ENCODE measurements at regions not wholly inside any gene's neighbourhood (a gene's known extent, or its start where the extent isn't known, plus 50 kb on each side); places are given as distances from the start of the nearest gene placed in this dataset.

DNA sequence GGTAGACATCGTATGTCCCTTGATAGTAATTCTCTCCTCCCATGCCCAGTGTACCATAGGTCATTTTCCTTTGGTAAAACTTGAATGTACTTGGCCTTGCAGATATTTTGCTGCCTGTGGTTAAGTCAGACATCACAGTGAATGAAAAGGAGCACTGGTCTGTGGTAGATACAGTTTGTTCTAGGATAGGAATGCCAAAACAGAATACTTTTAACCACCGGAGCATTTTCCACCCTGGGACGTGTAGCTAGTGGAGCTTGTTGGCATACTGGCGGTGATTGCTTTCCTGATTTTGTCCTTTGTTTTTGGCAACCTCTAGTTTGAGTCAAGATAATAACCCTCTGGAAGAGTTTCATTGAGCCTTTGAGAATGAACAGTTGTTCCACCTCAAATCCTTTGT is 92.0 kb upstream of the BMPER start:
- DNase-seq (ENCODE audit: low spot score) = no peak

DNA sequence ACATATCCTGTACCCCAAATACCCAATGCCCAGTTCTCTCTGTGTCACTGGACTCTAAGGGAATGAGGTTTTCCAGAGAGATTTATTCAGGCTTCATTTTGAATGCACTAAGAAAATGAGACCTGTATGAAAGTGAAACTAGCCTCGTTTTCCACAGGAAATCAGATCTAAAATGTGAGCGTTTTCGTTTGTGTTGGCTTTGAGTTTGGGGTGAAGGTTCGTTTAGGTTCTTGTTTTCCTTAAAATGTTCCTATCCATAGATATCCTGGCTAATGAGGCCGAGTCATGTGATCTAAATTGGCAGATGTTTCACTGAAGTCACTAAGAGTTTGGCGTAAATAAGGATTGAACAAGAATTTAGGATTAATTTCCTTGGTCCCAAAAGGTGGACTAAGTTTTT is 90.9 kb upstream of the BMPER start:
- DNase-seq (ENCODE audit: low spot score) = no peak

DNA sequence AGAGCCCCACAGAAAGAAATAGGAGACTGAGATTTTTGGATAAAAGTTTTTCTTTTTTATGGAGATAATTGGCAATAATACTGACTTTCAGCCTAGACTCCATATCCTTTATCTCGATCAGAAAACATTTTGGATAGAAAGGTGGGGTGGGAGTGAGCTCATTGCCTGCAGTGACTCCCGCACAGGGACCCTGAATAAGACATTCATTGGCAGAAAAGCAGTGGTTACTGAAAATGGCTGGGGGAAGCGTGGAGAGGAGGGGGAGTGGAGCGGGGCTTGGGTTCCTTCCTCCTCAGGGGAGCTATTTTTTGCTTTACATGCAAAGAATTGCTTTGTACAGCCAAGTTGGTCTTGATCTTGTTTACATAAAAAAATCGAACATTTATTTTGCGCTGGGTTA is 90.4 kb upstream of the BMPER start:
- no peak for DNase-seq (ENCODE audit: low spot score)

DNA sequence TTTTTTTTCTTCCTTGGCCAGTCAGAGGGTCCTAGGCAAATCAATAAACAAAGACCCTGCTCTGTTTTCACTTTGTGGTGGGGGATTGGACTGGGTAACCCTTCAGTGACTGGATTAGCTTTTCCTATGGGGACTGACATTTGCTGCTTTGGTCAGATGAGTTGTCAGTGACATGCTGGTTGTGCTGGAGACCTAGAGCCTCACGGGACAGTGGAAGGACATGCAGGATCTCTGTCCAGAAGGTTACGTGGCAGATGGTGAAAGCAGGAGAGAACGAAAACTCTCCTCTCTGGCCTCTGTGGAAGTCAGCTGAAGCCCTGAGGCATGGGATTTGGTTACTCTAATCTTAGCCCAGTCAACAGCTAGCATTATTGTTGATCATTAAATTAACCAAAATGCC is 90.0 kb upstream of the BMPER start:
- no peak for DNase-seq (ENCODE audit: low spot score)

- no peak for DNase-seq (ENCODE audit: low spot score)
Observed at GRCh38 chr7:33816106-33816505, 89.2 kb upstream of the BMPER start.

DNA sequence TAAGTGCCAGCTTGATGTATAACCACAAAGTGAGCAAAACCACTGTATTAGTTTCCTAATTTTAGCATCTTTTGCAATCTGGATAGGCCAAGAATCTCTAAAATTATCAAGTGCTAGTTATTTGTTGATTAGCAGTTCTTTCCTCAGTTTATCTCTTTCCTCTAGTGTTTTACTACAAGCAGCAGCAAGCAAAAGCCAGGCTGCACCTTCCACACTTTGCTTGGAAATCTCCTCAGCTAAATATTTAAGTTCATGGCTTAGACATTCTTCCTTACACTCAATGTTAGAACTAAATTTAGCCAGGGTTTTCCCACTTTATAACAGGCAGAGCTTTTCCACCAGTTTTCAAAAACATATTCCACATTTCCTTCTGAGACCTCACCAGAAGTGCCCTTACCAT is 85.7 kb upstream of the BMPER start:
- DNase-seq (ENCODE audit: low spot score) = no peak

- no peak for DNase-seq (ENCODE audit: low spot score)
Observed at GRCh38 chr7:33820206-33820605, 85.1 kb upstream of the BMPER start.

DNA sequence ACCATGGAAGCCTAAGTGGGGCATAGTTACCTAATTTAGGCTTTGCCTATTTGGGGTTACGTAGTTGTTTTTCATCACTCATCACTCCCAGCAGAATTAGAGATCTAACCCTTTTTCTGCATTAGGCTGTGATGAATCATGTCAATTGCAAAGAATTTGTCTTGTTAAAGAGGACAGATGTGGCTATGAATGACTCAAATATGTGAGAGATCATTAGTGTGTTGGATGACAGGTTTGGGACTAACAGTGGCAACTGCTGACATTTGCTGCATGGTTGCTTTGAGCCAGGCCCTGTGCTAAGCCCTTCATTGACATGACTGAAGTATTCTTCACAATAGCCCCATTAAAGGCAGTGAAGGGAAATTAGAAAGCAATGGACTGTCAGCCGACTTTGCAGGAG is 83.4 kb upstream of the BMPER start:
- DNase-seq (ENCODE audit: low spot score) = no peak

GRCh38 chr7:33823913-33824312 is 81.4 kb upstream of the BMPER start:
- no peak for DNase-seq (ENCODE audit: low spot score)

- DNase-seq (ENCODE audit: low spot score) = no peak
Observed at GRCh38 chr7:33824911-33825459, 80.4 kb upstream of the BMPER start.

GRCh38 chr7:33825644-33826043 is 79.7 kb upstream of the BMPER start:
- no peak for DNase-seq (ENCODE audit: low spot score)

- no peak for DNase-seq (ENCODE audit: low spot score)
Observed at GRCh38 chr7:33829536-33829935, 75.8 kb upstream of the BMPER start.

- DNase-seq (ENCODE audit: low spot score) = no peak
Observed at GRCh38 chr7:33831389-33832141, 73.8 kb upstream of the BMPER start.

DNA sequence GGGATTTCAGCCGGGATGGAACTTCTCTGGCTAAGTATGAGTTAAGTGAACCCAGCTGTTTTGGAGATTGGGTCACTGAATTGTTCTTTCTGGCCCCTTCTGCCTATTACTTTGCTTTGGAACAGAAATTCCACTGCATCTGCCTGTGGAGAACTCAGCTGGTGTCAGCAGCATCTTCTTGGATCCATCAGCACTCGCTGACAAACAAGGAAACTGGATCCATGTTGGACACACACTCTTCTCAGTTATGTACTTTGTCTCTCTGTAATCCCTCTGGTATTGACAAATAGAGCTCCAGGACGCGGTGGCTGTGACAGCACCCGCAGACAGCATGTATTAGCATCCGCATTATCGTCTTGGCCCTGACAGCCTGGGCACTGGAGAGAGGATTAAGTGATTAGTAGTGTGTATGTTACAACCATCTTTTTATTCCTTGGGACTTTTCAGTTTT is 73.0 kb upstream of the BMPER start:
- DNase-seq (ENCODE audit: low spot score) = no peak

- no peak for DNase-seq (ENCODE audit: low spot score)
Observed at GRCh38 chr7:33836797-33837355, 68.5 kb upstream of the BMPER start.

GRCh38 chr7:33837356-33837851 is 67.9 kb upstream of the BMPER start:
- no peak for DNase-seq (ENCODE audit: low spot score)

- peak; percentile 15 for DNase-seq (ENCODE audit: low spot score)
Observed at GRCh38 chr7:33841031-33841430, 64.3 kb upstream of the BMPER start.

- no peak for DNase-seq (ENCODE audit: low spot score)
Observed at GRCh38 chr7:33841705-33842129, 63.6 kb upstream of the BMPER start.

- no peak for DNase-seq (ENCODE audit: low spot score)
Observed at GRCh38 chr7:33842150-33842549, 63.2 kb upstream of the BMPER start.

DNA sequence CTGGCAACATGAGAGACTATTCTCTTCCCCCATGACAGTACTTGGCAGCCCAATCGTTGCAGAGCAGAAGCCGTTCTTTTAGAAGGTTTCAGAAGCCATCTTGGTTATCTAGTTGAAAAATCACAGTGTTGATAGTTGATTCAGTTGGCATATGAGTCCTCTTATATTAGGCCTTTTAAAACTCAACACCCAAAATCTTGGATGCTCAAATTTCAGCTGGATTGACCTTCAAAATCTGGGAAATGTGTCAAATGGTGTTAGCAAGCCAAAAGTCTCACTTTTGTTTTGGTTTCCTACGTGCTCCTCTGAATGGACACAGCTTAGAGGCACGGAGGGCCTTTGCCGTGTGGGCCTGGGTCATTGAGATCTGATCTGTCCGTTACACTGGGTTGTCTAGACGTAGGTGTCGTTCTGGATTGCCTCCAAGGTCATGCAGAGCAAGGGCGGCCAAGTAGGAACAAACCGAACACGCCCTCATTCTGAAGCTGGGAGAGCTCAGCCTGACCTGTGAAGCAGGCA is 59.3 kb upstream of the BMPER start:
- no peak for DNase-seq (ENCODE audit: low spot score)

GRCh38 chr7:33849004-33849403 is 56.3 kb upstream of the BMPER start:
- DNase-seq (ENCODE audit: low spot score) = peak; percentile 54

- DNase-seq (ENCODE audit: low spot score) = no peak
Observed at GRCh38 chr7:33849971-33850559, 55.3 kb upstream of the BMPER start.
